D721Med (cell line): ENCODE measurements at regions not wholly inside any gene's neighbourhood (a gene's known extent, or its start where the extent isn't known, plus 50 kb on each side); places are given as distances from the start of the nearest gene placed in this dataset.

ENCODE experiments used
- DNase-seq: peaks from one replicate; pipeline ENCODE4 v3.0.0; 2011; ENCODE audit warnings: low spot score; ENCODE audit not compliant: insufficient read length
- FAIRE-seq: peaks from 2 replicates; lab custom pipeline; 2011; peaks lifted over from hg19 to GRCh38; lab: Jason Lieb, UNC
- TF ChIP-seq, protein P1 (sequence below): IDR thresholded peaks from 2 replicates; pipeline ENCODE4 v1.5.1; 2012; ENCODE audit warnings: mild to moderate bottlenecking, control low read depth; ENCODE audit not compliant: insufficient read depth; ENCODE audit errors: missing control alignments

DNA sequence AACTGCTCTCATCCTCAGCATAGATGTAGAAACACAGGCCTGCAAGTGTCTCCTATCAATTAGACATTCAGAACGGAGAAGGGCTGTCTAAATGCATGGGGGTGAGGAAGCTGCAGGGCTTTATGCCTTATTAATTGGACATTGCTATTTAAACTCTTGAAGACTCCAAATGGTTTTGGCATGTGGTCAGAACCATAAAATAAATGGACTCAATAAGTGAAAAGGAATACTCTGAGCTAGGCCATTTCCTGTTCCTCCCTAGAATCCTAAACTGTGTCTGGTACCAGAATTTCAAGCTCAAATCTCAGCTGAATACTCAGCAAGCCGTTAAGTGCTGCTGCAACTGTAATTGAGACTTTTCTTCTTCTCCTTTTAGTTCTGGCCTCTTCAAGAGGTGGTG is 80.4 kb upstream of the C1orf87 start:
- no peak for FAIRE-seq
- no peak for DNase-seq
- TF ChIP-seq, protein P1, sequence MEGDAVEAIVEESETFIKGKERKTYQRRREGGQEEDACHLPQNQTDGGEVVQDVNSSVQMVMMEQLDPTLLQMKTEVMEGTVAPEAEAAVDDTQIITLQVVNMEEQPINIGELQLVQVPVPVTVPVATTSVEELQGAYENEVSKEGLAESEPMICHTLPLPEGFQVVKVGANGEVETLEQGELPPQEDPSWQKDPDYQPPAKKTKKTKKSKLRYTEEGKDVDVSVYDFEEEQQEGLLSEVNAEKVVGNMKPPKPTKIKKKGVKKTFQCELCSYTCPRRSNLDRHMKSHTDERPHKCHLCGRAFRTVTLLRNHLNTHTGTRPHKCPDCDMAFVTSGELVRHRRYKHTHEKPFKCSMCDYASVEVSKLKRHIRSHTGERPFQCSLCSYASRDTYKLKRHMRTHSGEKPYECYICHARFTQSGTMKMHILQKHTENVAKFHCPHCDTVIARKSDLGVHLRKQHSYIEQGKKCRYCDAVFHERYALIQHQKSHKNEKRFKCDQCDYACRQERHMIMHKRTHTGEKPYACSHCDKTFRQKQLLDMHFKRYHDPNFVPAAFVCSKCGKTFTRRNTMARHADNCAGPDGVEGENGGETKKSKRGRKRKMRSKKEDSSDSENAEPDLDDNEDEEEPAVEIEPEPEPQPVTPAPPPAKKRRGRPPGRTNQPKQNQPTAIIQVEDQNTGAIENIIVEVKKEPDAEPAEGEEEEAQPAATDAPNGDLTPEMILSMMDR = no peak

GRCh38 chr1:60152891-60153290 is 79.3 kb upstream of the C1orf87 start:
- TF ChIP-seq, protein P1 = no peak
- FAIRE-seq = no peak
- DNase-seq = no peak

GRCh38 chr1:60151311-60151710 is 77.7 kb upstream of the C1orf87 start:
- FAIRE-seq (no peak), DNase-seq (no peak)
- TF ChIP-seq, protein P1 = no peak

- no peak for DNase-seq
- no peak for FAIRE-seq
- TF ChIP-seq, protein P1 = no peak
Measured at GRCh38 chr1:60149251-60149650, 75.7 kb upstream of the C1orf87 start.

DNA sequence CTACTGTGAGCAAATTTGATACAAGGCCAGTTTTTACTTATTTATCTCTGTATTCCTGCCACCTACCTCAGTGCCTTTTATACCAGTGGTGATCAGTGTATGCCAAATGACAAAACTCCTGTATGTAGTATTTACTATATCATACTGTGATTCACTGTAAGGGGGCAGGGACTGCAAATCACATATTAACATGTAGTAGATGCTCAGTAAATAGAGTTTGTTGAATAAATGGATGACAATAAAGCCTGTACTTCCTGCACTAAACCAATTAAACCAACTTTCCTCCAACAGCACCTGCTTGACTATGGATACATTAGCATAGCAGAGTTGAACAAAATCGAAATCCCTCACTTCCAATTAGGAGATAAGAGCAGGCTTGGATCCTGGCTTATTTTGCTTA is 73.3 kb upstream of the C1orf87 start:
- DNase-seq = no peak
- no peak for FAIRE-seq
- TF ChIP-seq, protein P1 = no peak

GRCh38 chr1:60145771-60146170 is 72.2 kb upstream of the C1orf87 start:
- TF ChIP-seq, protein P1 = no peak
- FAIRE-seq (no peak), DNase-seq (no peak)

GRCh38 chr1:60141743-60142142 is 68.2 kb upstream of the C1orf87 start:
- TF ChIP-seq, protein P1 = no peak
- DNase-seq (no peak), FAIRE-seq (no peak)
